Activated CD8-positive, alpha-beta T cell treated with anti-CD3 and anti-CD28 coated beads, Interleukin-2, amount 10 ng/mL, durations not matched to agents 7 days and 5 days (primary cell): ENCODE measurements at regions not wholly inside any gene's neighbourhood (a gene's known extent, or its start where the extent isn't known, plus 50 kb on each side); places are given as distances from the start of the nearest gene placed in this dataset.

Experiments
- ATAC-seq: fragments of 150-1000 bp; cut with Tn5 transposase; one replicate; pipeline ENCODE4 v1.10.0; 2021; ENCODE audit warnings: moderate library complexity
- CTCF ChIA-PET: fragments of 350-600 bp; sonication (Branson Sonifier 250); formaldehyde crosslinking; loops from one replicate; lab custom pipeline; 2021; ENCODE audit warnings: antibody characterized with exemption; lab: Charles Lee
- POLR2A ChIA-PET: fragments of 350-600 bp; sonication (Branson Sonifier 250); formaldehyde crosslinking; loops from one replicate; lab custom pipeline; 2021; ENCODE audit warnings: antibody characterized with exemption; lab: Charles Lee
- DNase-seq: peaks from one replicate; pipeline ENCODE4 v3.0.0-alpha.2; 2020
- H3K27ac Mint-ChIP-seq: one replicate; pipeline ENCODE4 v1.8.0; 2021; ENCODE audit warnings: mild to moderate bottlenecking, mixed read lengths
- H3K27me3 Mint-ChIP-seq: one replicate; pipeline ENCODE4 v1.8.0; 2021; ENCODE audit warnings: low read depth, mixed read lengths
- H3K36me3 Mint-ChIP-seq: one replicate; pipeline ENCODE4 v1.8.0; 2021; ENCODE audit warnings: low read depth, mixed read lengths
- H3K4me1 Mint-ChIP-seq: one replicate; pipeline ENCODE4 v1.8.0; 2021; ENCODE audit warnings: low read depth, mixed read lengths
- H3K4me3 Mint-ChIP-seq: one replicate; pipeline ENCODE4 v1.8.0; 2021; ENCODE audit warnings: mild to moderate bottlenecking, mixed read lengths
- H3K9me3 Mint-ChIP-seq: one replicate; pipeline ENCODE4 v1.8.0; 2022; ENCODE audit warnings: mixed read lengths; ENCODE audit not compliant: insufficient read depth

DNA sequence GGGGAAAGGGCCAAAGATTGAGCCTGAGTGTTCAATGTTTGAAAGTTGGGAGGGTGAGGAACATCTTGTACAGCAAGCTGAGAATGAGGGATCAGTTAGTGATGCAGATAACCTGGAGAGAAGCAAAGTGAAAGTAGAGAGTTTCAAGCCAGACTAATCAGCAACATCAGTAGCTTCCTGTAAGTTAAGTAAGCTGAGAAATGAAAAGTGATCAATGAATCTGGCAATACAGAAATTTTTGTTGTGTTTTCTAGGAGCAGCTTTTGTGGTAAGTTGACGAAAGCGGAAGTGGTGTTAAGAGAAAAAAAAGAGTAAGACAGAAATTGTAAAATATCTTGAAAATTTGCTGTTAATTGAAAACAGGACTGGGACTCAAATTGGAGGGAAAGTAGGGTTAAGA, 855.5 kb upstream of the MAP3K7 start:
- CTCF ChIA-PET = no interaction called here
- H3K9me3 Mint-ChIP-seq = no peaks in the 10 kb centered on the region
- ATAC-seq (no peak), DNase-seq (no peak)
- H3K4me3 Mint-ChIP-seq = no peak overlapping the region
- H3K36me3 Mint-ChIP-seq = no peaks in the 10 kb centered on the region
- no peaks in the 10 kb centered on the region for H3K27me3 Mint-ChIP-seq
- H3K27ac Mint-ChIP-seq = no peak overlapping the region
- no peaks in the 10 kb centered on the region for H3K4me1 Mint-ChIP-seq
- POLR2A ChIA-PET = no interaction called here

DNA sequence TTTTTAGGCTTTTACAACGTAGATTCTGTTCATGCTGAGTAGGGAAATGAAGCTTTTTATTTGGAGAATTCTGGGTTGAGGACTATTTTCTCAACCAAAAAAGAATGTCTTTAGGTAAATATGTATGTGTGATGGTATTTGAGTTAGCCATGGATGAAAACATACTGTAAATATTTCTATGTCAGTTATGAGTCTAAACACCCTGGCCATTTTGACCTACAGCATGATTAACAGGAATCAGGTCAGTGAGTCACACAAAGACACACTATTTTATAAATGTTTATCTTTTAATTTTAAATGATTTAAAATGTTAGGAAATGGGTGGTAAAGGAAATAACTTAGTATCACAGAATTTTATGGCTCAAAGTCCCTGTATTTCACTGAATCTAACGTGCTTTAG, 851.7 kb upstream of the MAP3K7 start:
- ChIA-PET POLR2A (no interaction called here), CTCF (no interaction called here)
- Mint-ChIP-seq H3K36me3 (no peaks in the 10 kb centered on the region), H3K27ac (no peak overlapping the region), H3K4me3 (no peak overlapping the region), H3K27me3 (no peaks in the 10 kb centered on the region), H3K4me1 (no peaks in the 10 kb centered on the region), H3K9me3 (no peaks in the 10 kb centered on the region)
- DNase-seq = no peak
- ATAC-seq = no peak

DNA sequence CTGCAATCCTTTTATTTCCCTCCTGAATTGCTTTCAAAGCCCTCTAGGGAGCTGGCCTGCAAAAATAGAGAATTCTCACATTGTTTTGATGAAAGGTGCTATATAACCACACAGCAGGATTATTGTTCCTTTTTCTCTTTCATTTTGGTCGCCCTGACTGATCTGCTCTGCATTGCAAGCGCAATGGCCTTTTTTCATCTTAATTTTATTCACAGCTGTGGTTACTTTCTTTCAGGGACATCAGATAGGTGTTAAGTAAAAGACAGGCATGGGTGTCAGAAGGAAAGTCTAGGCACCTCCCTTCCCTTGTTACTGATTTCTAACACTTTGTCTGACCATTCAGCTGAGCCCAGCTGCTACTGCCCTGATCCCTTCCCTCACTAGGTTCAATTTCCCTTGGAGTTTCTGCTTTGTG, 850.5 kb upstream of the MAP3K7 start:
- H3K36me3 Mint-ChIP-seq = no peaks in the 10 kb centered on the region
- no peaks in the 10 kb centered on the region for H3K27me3 Mint-ChIP-seq
- H3K27ac Mint-ChIP-seq = no peak overlapping the region
- POLR2A ChIA-PET = no interaction called here
- H3K4me1 Mint-ChIP-seq = no peaks in the 10 kb centered on the region
- no peak overlapping the region for H3K4me3 Mint-ChIP-seq
- CTCF ChIA-PET = no interaction called here
- DNase-seq = no peak
- ATAC-seq = no peak
- H3K9me3 Mint-ChIP-seq = no peaks in the 10 kb centered on the region

DNA sequence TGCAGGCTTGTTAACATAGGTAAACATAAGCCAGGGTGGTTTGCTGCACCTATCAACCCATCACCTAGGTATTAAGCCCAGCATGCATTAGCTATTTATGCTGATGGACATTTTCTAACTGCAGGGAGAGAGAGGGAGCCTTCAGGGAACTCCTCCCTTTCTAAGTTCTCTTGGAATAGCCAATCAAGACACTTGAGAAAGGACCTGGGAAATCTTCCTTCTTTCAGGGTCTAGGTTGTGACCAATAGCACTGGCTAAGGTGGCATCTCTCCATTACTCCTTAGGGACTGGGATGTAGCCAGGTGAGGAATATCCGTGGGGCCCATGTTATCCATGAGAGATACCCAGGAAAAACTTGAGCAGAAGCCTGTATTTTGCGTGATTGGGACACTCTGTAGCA, 849.6 kb upstream of the MAP3K7 start:
- ChIA-PET POLR2A (no interaction called here), CTCF (no interaction called here)
- Mint-ChIP-seq H3K4me1 (no peaks in the 10 kb centered on the region), H3K27me3 (no peaks in the 10 kb centered on the region), H3K36me3 (no peaks in the 10 kb centered on the region), H3K27ac (no peak overlapping the region), H3K4me3 (no peak overlapping the region), H3K9me3 (no peaks in the 10 kb centered on the region)
- DNase-seq = no peak
- no peak for ATAC-seq

DNA sequence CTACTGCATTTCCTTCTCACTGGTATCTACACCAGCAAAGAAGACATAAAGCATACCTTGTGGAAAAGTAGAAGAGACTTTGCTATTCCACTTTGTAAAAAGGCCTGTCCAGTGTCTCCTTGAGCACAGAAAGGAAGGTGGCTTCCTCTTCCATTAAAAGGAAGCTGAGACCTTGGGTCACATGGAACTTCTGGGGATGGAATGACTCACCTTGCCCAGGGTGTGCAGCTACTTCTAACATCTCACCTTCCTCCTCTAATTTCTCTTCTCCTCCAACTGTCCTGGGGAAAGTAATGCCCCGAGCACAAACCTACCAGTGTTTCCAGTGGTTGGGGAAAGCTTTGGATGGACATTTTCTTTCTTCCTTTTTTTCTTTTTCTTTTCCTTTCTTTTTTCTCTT, 848.8 kb upstream of the MAP3K7 start:
- Mint-ChIP-seq H3K27me3 (no peaks in the 10 kb centered on the region), H3K27ac (no peak overlapping the region), H3K36me3 (no peaks in the 10 kb centered on the region), H3K9me3 (no peaks in the 10 kb centered on the region), H3K4me1 (no peaks in the 10 kb centered on the region), H3K4me3 (no peak overlapping the region)
- no peak for ATAC-seq
- ChIA-PET CTCF (no interaction called here), POLR2A (no interaction called here)
- DNase-seq = no peak

DNA sequence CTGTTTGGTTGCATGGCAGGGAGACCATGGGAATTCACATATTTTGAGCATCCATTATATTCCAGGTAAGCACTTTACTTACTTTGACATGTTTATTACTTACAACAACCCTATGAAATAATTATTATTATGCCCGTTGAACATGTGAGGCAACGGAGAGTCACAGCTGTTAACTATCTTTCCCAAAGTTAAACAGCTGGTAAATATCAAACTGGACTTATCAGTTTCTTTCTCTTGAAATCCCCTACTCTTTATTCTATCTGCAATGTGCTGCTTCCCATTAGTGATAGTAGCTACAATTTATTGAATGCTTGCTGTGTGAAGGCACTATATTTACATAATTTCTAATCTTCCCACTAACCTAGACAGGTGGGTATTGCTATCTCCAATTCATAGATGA, 847.7 kb upstream of the MAP3K7 start:
- H3K4me1 Mint-ChIP-seq = no peaks in the 10 kb centered on the region
- no peaks in the 10 kb centered on the region for H3K9me3 Mint-ChIP-seq
- ChIA-PET CTCF (no interaction called here), POLR2A (no interaction called here)
- ATAC-seq (no peak), DNase-seq (no peak)
- H3K36me3 Mint-ChIP-seq = no peaks in the 10 kb centered on the region
- H3K27ac Mint-ChIP-seq = no peak overlapping the region
- no peaks in the 10 kb centered on the region for H3K27me3 Mint-ChIP-seq
- H3K4me3 Mint-ChIP-seq = no peak overlapping the region

DNA sequence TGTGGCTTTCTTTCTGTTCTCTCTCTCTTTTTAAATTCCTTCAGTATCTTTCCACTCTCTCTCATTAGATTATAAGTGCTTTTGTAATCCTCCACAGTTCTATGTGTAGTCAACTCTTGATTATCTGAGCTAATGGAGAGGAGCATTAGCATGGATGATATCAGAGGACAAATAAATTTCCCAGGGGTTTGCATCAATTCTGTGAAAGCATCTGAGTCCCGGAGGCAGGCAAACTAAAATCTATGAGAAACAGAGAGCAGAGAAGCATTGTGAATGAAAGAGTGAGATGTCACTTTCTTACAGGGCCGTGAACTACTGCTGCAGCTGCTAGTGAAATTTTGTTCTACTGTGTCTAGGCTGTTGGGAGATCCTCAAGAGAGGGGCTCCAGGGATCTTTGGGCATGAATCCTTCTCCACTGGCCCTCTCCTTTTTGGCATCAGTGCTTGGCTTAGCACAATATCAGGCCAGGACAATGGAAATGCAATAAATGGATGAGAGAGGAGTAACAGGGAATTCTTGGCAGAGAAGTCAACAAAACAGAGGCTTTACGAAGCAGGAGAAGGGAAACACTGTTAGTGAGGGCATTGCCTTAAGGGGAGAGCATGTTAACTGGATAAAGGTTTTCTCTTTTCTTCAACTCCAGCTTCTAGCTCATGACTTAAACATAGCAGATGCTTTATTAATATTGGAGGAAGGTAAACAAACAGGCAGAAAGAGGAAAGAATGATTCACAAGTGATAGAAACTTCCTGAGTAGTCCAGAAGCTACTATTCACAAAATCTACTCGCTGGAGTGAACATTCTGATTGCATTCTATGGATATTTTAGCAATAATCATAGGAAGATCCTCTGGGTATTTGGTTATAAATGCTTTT, 847.0 kb upstream of the MAP3K7 start:
- DNase-seq = no peak
- CTCF ChIA-PET = no interaction called here
- POLR2A ChIA-PET = no interaction called here
- H3K36me3 Mint-ChIP-seq = no peaks in the 10 kb centered on the region
- H3K4me3 Mint-ChIP-seq = no peak overlapping the region
- no peaks in the 10 kb centered on the region for H3K9me3 Mint-ChIP-seq
- no peaks in the 10 kb centered on the region for H3K27me3 Mint-ChIP-seq
- H3K4me1 Mint-ChIP-seq = no peaks in the 10 kb centered on the region
- H3K27ac Mint-ChIP-seq = no peak overlapping the region
- no peak for ATAC-seq

DNA sequence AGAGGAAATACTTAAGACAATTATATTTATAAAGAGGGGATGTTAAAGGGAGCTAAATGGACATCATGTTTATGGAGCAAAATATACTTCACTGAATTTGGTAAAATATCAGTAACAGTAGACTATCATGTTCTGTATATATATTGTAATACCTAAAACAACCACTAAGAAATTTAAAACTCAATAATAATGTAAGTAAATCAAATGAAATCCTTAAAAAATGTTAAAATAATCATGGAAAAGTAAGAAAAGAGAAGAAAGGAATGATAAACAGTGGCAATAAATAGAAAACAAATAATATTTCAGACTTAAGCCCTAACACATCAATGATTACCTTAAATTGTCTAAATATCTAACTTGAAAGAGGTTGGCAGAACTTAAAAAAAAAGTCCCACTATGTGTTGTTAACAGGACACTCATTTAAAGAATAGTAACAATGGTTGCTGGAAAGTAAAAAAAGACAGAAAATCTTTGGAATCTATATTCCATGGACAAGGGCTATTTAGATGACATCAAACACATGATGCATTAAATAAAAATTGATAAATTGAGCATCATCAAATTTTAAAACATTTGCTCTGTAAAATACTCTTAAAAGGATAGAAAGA, 842.2 kb upstream of the MAP3K7 start:
- ATAC-seq (no peak), DNase-seq (no peak)
- H3K9me3 Mint-ChIP-seq = no peaks in the 10 kb centered on the region
- H3K27ac Mint-ChIP-seq = no peak overlapping the region
- no peaks in the 10 kb centered on the region for H3K27me3 Mint-ChIP-seq
- POLR2A ChIA-PET = no interaction called here
- CTCF ChIA-PET = no interaction called here
- no peaks in the 10 kb centered on the region for H3K36me3 Mint-ChIP-seq
- H3K4me1 Mint-ChIP-seq = no peaks in the 10 kb centered on the region
- no peak overlapping the region for H3K4me3 Mint-ChIP-seq

DNA sequence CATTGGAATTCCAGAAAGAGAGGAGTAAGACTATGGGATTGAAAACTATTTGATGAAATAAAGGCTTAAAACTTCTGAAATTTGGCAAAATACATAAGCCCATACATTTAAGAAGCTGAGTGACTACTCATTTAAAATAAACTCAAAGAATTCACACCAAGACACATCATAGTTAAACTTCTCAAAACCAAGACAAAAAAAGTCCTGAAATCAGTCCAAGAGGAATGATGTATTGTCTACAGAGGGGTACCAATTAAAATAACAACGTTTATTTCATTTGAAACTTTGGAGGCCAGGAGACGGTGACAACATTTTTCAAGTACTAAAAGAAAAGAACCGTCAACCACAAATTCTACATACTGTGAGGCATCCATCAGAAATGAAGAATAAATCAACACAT, 841.4 kb upstream of the MAP3K7 start:
- DNase-seq (no peak), ATAC-seq (no peak)
- Mint-ChIP-seq H3K9me3 (no peaks in the 10 kb centered on the region), H3K27ac (no peak overlapping the region), H3K4me3 (no peak overlapping the region), H3K27me3 (no peaks in the 10 kb centered on the region), H3K4me1 (no peaks in the 10 kb centered on the region), H3K36me3 (no peaks in the 10 kb centered on the region)
- ChIA-PET POLR2A (no interaction called here), CTCF (no interaction called here)

DNA sequence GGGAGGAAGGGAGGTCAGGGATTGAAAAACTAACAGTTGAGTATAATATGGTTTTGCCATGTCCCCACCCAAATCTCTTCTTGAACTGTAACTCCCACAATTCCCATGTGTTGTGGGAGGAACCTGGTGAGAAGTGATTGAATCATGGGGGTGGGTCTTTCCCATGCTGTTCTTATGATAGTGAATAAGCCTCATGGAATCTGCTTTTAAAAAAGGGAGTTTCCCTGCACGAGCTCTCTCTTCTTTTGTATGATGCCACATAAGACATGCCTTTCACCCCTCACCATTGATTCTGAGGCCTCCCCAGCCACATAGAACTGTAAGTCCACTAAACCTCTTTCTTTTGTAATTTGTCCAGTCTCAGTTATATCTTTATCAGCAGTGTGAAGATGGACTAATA, 833.4 kb upstream of the MAP3K7 start:
- H3K4me1 Mint-ChIP-seq = no peaks in the 10 kb centered on the region
- ChIA-PET CTCF (no interaction called here), POLR2A (no interaction called here)
- H3K27me3 Mint-ChIP-seq = no peaks in the 10 kb centered on the region
- DNase-seq = no peak
- ATAC-seq = no peak
- no peak overlapping the region for H3K4me3 Mint-ChIP-seq
- no peaks in the 10 kb centered on the region for H3K36me3 Mint-ChIP-seq
- H3K27ac Mint-ChIP-seq = no peak overlapping the region
- no peaks in the 10 kb centered on the region for H3K9me3 Mint-ChIP-seq

DNA sequence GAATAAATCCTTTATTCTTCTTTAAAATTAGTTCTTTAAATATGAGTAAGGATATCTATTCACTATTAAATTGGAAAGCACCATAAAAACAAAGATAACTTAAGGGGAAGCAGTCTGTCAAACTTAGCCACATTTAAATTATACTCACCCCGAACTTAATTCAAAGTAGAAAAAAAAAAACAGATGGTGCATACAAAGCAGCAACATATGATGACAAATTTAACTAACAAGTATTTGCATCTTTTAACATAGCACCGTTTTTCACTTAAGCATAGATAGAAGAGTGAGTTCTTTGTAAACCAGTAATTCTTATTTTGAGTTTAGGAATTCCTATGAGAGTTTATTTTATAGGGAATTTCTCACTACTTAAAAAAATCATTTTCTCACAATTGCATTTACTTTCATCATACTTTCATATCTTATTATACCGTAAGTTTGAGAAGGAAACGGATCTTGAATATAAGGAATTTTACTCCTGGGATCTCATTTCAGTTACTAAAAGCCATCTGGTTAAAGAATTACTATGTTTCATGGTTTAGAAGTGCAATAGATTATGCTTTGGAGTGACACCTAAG, 828.2 kb upstream of the MAP3K7 start:
- Mint-ChIP-seq H3K4me3 (no peak overlapping the region), H3K36me3 (no peaks in the 10 kb centered on the region), H3K27me3 (no peaks in the 10 kb centered on the region), H3K27ac (no peak overlapping the region), H3K4me1 (no peaks in the 10 kb centered on the region), H3K9me3 (no peaks in the 10 kb centered on the region)
- DNase-seq = no peak
- no peak for ATAC-seq
- POLR2A ChIA-PET = no interaction called here
- CTCF ChIA-PET = no interaction called here

DNA sequence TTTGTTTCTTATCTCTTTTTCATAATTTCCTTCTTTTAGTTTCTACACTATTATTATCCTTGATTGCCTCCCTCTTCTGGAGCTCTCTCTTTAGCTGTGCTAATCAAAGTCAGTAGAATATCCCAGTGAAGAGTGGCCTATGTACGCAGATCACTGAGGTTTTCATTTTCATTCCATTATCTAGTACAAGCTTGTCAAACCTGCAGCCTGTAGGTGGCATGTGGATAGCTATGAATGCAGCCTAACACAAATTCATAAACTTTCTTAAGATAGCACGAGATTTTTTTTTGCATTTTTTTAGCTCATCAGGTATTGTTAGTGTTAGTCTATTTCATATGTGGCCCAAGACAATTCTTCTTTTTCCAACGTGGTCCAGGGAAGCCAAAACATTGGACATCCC, 825.7 kb upstream of the MAP3K7 start:
- ChIA-PET CTCF (no interaction called here), POLR2A (no interaction called here)
- Mint-ChIP-seq H3K4me3 (no peak overlapping the region), H3K27ac (no peak overlapping the region), H3K36me3 (no peaks in the 10 kb centered on the region), H3K9me3 (no peaks in the 10 kb centered on the region), H3K27me3 (no peaks in the 10 kb centered on the region), H3K4me1 (no peaks in the 10 kb centered on the region)
- ATAC-seq (no peak), DNase-seq (no peak)
